Left lobe of liver (tissue), 2 donors: ENCODE measurements at regions not wholly inside any gene's neighbourhood (a gene's known extent, or its start where the extent isn't known, plus 50 kb on each side); places are given as distances from the start of the nearest gene placed in this dataset.

ENCODE experiments used
- ATAC-seq: fragments of 200-7000 bp; cut with Tn5 transposase; one replicate; pipeline ENCODE4 v1.9.1; 2020; ENCODE audit warnings: mild to moderate bottlenecking, moderate library complexity
- DNase-seq: peaks from one replicate; pipeline ENCODE4 v3.0.0-alpha.2; 2020; ENCODE audit warnings: low spot score
- donor health status: DM: no; HTN: no; CAD: no; lungs with moderate emphysema.
- donor health status: DM: no; HTN: yes; CAD: no.

GRCh38 chr10:29012926-29013554 lies 275.8 kb upstream of the LYZL1 start:
- no peak for DNase-seq
- no peak for ATAC-seq

GRCh38 chr10:29021591-29021990 lies 267.3 kb upstream of the LYZL1 start:
- ATAC-seq = no peak

GRCh38 chr10:29022513-29022912 lies 266.4 kb upstream of the LYZL1 start:
- no peak for DNase-seq
- no peak for ATAC-seq

More at GRCh38 chr10:29021591-29021990, 267.3 kb upstream of the LYZL1 start:
- DNase-seq = no peak

GRCh38 chr10:29023678-29024077 lies 265.2 kb upstream of the LYZL1 start:
- ATAC-seq (no peak), DNase-seq (no peak)

- DNase-seq = no peak
Observed at GRCh38 chr10:29026065-29026797, 262.6 kb upstream of the LYZL1 start.

GRCh38 chr10:29026802-29027580 lies 261.9 kb upstream of the LYZL1 start:
- no peak for DNase-seq

More at GRCh38 chr10:29026065-29026797, 262.6 kb upstream of the LYZL1 start:
- ATAC-seq = no peak

GRCh38 chr10:29028486-29028885 lies 260.4 kb upstream of the LYZL1 start:
- ATAC-seq = no peak
- DNase-seq = no peak

More at GRCh38 chr10:29026802-29027580, 261.9 kb upstream of the LYZL1 start:
- ATAC-seq = no peak

GRCh38 chr10:29030900-29031299 lies 258.0 kb upstream of the LYZL1 start:
- DNase-seq = no peak
- no peak for ATAC-seq

- DNase-seq (no peak), ATAC-seq (no peak)
Observed at GRCh38 chr10:29032169-29032568, 256.7 kb upstream of the LYZL1 start.

- no peak for ATAC-seq
- DNase-seq = no peak
Observed at GRCh38 chr10:29033311-29033940, 255.4 kb upstream of the LYZL1 start.

GRCh38 chr10:29034592-29034991 lies 254.3 kb upstream of the LYZL1 start:
- ATAC-seq (no peak), DNase-seq (no peak)

GRCh38 chr10:29035721-29036120 lies 253.1 kb upstream of the LYZL1 start:
- no peak for ATAC-seq
- DNase-seq = no peak

GRCh38 chr10:29037348-29038113 lies 251.3 kb upstream of the LYZL1 start:
- ATAC-seq = no peak
- DNase-seq = no peak

GRCh38 chr10:29039091-29039490 lies 249.8 kb upstream of the LYZL1 start:
- no peak for ATAC-seq
- no peak for DNase-seq

GRCh38 chr10:29039677-29040189 lies 249.1 kb upstream of the LYZL1 start:
- no peak for ATAC-seq
- DNase-seq = no peak

- DNase-seq = no peak
- ATAC-seq = no peak
Observed at GRCh38 chr10:29041616-29042015, 247.3 kb upstream of the LYZL1 start.

GRCh38 chr10:29048506-29048905 lies 240.4 kb upstream of the LYZL1 start:
- no peak for DNase-seq
- no peak for ATAC-seq

GRCh38 chr10:29050081-29050480 lies 238.8 kb upstream of the LYZL1 start:
- DNase-seq (no peak), ATAC-seq (no peak)

- ATAC-seq (no peak), DNase-seq (no peak)
Observed at GRCh38 chr10:29055101-29055500, 233.8 kb upstream of the LYZL1 start.

- DNase-seq = no peak
- ATAC-seq = no peak
Observed at GRCh38 chr10:29056729-29057128, 232.1 kb upstream of the LYZL1 start.
